GM19328 (cell line): ENCODE measurements at regions not wholly inside any gene's neighbourhood (a gene's known extent, or its start where the extent isn't known, plus 50 kb on each side); places are given as distances from the start of the nearest gene placed in this dataset.

Source experiments
- ATAC-seq: cut with Tn5 transposase; IDR thresholded peaks from one replicate; pipeline ENCODE4 v1.9.1; 2021; ENCODE audit warnings: mild to moderate bottlenecking, moderate library complexity; ENCODE audit not compliant: unreplicated experiment

- ATAC-seq, result no peak
Observed at GRCh38 chr5:174655351-174655750, 69.0 kb upstream of the MSX2 start.

DNA sequence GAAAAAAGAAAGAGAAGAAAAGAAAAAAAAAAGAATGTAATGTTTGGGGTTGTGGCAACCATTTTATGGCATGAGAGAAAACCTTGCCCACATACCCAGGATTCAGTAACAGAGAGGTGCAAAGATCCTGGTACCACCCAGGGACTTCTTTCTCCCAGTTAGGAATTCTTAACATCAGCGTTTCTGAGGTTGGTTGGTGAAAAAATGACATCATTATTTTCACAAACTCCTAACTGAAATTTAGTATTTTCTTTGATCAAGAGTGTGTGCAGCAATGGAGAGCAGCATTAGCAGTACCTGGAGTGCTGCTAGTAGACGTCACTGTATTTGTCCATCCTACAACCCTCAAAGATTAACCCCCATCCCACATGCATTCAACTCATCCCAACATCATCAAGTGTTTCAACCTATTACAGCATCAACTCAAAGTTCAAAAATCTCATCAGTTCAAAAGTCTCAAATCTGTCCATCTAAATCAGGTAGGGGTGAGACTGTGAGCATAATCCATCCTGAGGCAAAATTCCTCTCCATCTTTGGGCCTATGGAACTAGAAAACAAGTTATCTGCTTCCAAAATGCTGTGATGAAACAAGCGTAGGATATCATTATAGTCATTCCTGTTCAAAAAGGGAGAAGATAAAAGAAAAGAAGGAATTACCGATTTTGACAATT, 60.1 kb upstream of the MSX2 start:
- no peak for ATAC-seq

GRCh38 chr5:174665347-174665746, 59.0 kb upstream of the MSX2 start:
- ATAC-seq, result no peak

DNA sequence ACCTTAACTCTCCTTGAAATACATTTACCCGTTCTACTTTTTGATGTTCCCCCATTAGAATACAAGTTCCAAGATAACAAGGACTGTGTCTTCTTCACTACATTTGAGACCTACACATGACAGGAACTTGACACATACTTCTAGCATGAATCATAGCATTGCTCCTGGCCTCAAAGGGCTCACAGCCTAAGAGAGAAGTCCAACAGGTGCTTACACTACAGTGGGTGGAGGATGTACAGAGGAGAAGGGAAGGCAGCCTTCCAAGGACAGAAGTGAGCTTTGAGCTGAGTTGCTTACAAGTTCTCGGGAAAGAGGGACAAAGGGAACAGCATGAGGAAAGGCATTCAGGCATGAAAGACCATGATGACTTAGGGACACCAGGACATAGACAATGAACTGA, 56.9 kb upstream of the MSX2 start:
- no peak for ATAC-seq

DNA sequence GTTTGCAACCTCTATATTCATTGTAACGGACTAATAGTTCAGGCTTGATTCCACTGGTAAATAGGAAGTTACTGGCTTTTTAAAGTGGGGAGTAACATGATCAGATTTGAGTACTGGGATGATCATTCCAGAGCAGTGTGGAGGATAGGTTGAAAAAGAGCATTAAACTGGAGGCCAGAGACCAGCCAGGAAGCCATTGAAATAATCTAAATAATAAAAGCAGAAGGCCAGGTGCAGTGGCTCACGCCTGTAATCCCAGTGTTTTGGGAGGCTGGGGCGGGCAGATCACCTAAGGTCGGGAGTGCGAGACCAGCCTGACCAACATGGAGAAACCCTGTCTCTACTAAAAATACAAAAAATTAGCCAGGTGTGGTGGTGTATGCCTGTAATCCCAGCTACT, 56.0 kb upstream of the MSX2 start:
- no peak for ATAC-seq
